ENCODE measurements at regions not wholly inside any gene's neighbourhood (a gene's known extent, or its start where the extent isn't known, plus 50 kb on each side); places are given as distances from the start of the nearest gene placed in this dataset.

DNA sequence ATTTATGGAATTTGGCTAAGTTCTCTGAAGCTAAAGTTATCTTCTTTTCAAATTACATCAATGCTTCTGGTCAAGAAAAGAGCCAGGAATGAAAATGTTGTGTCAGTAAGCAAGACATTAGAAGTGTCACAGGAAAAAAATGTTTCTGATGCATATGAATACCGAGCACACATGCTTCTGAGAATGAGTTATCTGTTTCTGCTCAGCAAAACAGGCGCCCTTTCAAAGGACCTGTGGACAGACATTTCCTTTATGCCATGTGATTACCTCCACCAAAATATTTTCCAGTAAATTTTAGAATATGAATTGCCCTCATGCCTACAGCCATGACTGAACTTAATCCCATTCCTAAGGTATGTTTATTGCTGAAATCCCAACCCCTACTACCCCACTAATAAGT, 55.4 kb upstream of the RNF180 start:
- DNase-seq = no peak

DNA sequence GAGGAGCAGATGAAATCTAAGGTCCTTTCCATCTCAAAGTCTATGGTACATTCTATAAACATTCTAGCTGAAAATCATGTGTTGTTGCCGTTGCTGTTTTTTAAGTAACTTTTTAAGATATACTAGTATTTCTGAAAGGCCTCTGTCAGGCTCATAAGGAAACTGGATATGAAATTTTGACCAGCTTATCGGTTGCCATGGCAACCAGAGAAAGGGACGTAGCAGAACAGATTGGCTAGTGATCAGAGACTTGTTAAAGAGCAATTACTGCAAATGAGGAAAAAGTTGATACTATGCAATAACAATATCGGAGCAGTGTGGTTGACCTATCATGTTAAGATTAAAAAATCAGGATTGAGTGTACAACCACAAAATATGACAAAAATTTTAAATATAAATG, 57.0 kb upstream of the RNF180 start:
- no peak for DNase-seq

DNA sequence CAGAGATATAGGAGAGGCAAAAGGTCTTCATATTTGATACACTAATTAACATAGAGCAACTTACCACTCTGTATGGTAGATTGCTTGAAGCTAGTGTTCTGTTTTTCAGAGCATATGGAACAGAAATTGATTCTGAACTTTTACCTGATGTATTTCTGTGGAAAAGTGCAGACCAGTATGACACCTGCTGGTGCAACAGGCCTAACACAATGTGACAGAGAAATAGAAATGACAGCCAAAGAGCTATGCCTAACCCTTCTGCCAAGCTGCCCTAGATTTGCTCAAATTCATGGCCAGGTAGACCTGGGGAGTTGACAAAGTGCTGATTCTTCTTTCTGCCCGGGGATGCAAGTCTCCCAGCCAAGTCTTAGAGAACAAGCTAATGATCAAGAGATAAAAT, 65.4 kb upstream of the RNF180 start:
- no peak for DNase-seq

DNA sequence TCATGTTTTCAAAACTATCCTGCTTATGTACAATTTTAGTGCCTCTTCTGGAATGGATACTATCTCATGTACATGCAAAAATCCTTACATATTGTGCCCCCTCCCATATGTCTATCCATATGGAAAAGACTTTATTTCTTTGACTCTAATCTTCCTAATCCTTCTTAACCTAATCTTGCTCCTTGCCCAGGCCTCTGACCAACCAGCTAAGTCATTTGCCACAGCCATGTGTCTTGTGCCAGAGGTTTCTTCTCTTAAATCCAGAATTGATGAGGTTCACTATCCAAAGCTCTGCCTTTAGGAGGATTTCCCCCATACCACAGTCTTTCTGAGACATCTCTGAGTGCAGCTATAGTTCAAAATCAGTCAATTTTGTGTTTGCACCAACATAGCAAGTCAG, 68.9 kb upstream of the RNF180 start:
- no peak for DNase-seq

DNA sequence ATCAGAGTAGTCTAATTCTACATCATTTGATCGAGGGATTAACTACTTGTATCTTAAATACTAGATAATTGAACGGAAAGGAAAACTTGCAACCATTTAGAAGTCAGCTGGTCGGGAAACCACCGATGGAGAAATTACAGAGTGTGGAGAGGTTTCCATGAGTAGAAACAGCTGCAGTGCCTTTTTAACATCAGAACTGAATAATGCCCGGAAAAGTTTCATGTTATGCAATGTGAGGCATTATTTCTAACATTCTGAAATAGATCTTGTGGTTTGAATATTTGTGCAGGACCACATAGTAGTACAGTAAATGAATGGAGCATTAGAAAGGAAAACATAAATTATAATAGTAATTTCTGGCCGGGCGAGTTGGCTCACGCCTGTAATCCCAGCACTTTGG, 88.1 kb upstream of the RNF180 start:
- DNase-seq = no peak

DNA sequence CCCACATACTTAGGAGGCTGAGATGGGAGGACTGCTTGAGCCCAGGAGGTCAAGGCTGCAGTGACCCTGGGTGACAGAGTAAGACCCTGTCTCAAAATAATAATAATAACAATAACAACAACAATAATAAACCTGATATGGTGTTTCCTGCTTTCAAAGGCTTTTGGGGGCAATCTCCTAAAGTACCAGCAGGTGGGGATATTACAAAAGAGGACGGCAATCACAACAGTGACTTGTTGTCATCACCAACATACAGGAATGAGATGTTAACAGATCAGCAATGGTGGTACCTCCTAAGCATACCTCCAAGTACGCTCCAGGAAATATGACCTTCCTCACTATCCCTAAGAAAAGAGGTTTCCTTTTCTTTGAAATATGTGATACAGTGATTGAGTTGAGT, 91.1 kb upstream of the RNF180 start:
- DNase-seq = peak; percentile 17

DNA sequence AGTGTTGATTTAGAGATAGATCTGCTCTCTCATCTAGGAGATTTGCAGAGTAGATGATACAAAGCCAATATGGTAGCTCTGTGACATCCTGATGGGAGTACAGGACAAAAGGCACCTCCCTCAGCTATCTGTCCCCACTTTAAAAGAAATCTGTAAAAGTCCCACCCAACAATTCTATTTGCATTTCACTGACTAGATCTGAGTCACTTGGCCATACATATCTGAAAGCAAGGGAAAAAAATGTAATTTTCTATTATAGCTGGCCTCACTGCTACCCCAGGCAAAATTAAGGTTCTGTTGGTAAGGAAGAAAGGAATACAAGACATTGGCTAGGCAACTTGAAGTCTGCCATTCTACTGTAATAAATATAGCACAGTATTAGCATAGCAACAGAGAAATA, 96.2 kb upstream of the RNF180 start:
- DNase-seq = no peak

DNA sequence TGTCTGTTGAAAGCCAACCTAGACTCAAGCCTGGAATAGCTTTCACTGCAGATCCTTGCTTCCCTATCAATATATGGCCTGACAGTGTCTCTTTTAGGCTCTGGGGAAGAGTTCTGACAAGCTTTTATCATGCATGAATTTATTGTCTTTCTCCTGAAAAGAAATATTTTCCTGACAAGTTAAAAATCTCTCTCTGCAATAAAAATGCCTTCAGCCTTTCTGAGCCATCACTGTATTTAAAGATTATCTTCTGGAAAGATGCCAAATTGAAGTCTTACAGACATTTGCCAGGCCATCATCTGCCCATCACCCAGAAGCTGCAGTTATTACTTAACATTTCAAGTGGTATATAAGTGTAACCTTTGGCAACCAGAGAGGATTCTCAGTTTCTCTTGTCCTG, 88.1 kb upstream of the HTR1A start:
- DNase-seq = no peak

DNA sequence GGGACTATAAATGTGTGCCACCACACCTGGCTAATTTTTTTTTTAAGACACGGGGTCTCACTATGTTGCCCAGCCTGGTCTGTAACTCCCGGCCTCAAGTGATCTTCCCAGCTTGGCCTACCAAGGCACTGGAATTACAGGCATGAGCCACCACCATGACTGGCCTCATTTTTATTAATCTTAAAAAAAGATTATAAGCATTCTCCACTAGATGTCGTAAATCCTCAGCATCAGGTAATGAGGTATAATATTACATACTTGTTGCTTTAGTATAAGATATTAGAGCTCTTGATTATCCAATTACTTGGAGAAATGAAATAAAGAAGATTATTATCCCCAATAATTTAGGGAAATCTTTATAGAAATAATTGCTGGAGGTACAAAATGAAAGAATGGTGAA, 78.2 kb upstream of the HTR1A start:
- no peak for DNase-seq

DNA sequence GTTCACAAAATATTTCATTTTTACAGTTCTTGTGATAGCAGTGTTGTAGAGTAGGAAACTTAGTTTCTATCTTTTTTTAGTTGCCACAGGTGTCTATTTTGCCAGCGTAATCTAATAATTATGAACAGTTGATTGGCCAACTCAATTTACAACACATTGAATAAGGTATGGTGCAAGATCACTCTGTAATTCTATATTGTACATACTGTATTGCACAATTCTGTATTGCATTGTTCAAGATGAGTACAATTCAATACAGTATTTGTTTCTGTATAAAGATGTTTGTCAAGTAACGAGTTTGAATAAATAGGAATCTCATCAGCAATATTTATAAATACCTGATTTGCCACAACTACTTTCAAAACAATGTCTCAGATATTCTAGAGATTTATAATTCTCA, 64.2 kb upstream of the HTR1A start:
- no peak for DNase-seq

DNA sequence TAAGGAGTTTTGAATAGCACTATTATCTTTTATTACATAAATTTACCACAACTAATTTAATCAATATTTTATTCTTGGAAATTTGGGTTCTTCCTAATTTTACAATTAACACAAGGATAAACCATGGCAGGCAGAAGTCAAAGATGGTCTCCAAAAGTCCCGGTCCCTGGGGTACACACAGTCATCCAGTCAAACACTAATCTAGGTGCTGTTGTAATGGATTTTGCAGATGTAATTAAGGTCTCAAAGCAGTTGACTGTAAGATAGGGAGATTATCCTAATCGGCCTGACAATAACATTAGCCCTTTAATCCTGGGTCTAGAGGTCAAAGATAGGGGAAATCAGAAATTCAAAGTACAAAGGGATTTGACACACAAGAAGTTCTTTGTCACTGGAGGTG, 57.5 kb upstream of the HTR1A start:
- DNase-seq = no peak

DNA sequence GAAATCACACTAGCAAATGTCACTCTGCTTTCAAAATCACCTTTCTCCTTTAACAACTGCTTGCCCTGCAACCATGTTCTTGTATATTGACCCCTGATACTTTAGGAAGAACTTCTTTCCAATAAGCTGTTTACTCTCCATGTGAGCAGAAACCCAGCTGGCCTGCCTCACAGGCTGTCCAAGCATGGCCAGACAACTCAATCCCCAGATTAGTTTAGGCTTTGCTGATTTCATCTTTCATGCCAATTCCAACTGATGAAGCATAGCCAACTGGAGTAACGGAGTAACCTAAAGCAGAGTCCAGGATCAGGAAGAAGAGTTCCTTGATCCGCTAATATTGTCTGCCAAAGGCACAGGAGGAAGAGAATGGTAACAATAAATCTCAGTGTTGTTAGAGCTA, 56.7 kb upstream of the HTR1A start:
- no peak for DNase-seq

DNA sequence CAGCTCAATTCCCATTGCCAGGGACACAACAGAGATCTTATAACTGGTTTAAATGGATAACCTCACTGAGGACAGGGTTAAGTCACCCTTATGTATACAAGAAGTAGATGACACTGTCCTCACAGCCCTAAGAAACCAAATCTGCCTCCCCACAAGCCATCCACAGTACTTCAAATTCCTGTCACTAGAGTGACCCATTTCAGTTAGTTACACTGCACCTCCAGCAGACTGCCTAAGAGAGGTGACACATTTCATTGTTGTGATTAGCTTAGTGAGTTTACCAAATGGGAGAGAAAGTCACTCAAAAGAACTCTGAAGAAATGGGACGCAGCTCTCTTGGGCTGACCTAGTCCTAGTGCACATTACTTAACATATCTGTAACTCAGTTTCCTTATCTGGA, 53.6 kb upstream of the HTR1A start:
- DNase-seq = no peak

Data from fibroblast of skin of right quadriceps (primary cell).